HFF-Myc (cell line): ENCODE measurements at regions not wholly inside any gene's neighbourhood (a gene's known extent, or its start where the extent isn't known, plus 50 kb on each side); places are given as distances from the start of the nearest gene placed in this dataset.

Source experiments
- DNase-seq: peaks from one replicate; pipeline ENCODE4 v3.0.0-alpha.2; 2011; ENCODE audit warnings: low read depth; ENCODE audit errors: extremely low read depth
- H3K4me3 ChIP-seq: replicated peaks from 2 replicates; pipeline ENCODE4 v1.5.1; 2011; ENCODE audit warnings: low read depth, mild to moderate bottlenecking, control low read depth, low read length
- CTCF ChIP-seq: IDR thresholded peaks from 2 replicates; pipeline ENCODE4 v1.5.1; 2012; ENCODE audit warnings: mild to moderate bottlenecking, low read depth, low read length, control low read depth; ENCODE audit errors: missing control alignments

- no peak overlapping the region for H3K4me3 ChIP-seq
- DNase-seq = no peak
- no peak for TF ChIP-seq CTCF
Observed at GRCh38 chr7:420142-421093, 99.2 kb downstream of the PDGFA start.

- no peak overlapping the region for H3K4me3 ChIP-seq
- TF ChIP-seq CTCF = no peak
- DNase-seq = no peak
Observed at GRCh38 chr7:421136-421991, 98.3 kb downstream of the PDGFA start.

- TF ChIP-seq CTCF = no peak
- DNase-seq = no peak
- no peak overlapping the region for H3K4me3 ChIP-seq
Observed at GRCh38 chr7:422191-422885, 97.3 kb downstream of the PDGFA start.

DNA sequence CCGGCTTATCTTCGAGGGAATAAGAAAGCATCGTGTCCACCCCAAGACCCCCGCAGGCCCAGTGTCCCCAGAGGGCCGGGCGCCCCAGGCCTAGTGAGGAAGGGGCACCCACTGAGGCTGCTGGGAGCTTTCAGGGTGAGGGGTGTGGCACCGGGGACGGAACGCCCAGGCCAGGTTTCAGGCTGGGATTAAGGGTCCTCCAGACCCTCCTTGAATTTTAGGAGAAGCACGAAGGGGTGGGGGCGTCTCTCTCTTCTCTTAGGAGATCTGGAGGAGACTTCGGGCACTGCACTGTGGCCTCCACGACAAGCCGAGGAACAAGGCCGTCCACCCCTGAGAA, 96.8 kb downstream of the PDGFA start:
- no peak for DNase-seq
- no peak overlapping the region for H3K4me3 ChIP-seq
- TF ChIP-seq CTCF = no peak

DNA sequence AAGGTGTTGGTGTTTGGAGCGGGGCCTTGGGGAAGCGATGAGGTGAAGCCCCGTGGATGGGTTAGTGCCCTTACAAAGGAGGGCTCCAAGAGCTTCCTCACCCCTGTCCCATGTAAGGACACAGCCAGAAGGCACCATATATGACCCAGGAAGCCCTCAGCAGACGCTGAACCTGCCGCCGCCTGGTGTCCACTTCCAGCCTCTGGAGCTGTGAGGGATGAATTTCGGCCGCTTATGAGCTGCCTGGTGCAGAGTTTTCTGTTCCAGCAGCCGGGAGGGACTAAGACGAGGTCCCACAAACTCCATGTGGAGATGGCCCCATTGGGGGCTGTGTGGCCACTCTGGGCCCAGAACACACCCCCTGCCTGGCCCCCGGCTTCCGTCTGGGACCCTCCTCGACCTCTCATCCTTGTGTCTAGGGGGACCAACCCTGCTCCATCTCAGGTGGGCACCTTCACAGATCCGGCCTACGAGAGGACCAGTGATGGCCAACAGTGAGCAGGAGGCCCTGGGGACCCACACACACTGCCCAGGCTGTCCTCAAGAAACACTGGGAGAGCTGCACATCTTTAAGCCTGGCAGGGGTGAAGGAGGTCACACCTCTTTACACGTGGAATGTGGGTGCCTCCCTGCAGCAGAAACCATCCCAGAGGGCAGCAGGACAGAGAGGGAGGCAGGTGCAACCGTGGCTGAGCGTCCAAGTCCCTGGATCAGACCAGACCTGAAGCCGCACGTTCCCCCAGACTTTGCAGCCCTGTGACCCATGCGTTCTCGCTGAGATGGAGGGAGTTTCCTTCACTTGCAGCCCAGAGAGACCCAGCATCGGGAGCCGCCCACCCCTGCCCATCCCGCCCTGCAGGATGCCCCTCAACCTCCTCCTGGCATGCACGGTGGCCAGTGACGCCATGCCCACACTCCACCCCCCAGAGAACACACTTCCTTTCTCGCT, 96.1 kb downstream of the PDGFA start:
- TF ChIP-seq CTCF = no peak
- no peak overlapping the region for H3K4me3 ChIP-seq
- DNase-seq = no peak

- no peak for DNase-seq
- TF ChIP-seq CTCF = no peak
- H3K4me3 ChIP-seq = no peak overlapping the region
Observed at GRCh38 chr7:424301-424935, 95.2 kb downstream of the PDGFA start.
